ENCODE measurements at regions not wholly inside any gene's neighbourhood (a gene's known extent, or its start where the extent isn't known, plus 50 kb on each side); places are given as distances from the start of the nearest gene placed in this dataset.

DNA sequence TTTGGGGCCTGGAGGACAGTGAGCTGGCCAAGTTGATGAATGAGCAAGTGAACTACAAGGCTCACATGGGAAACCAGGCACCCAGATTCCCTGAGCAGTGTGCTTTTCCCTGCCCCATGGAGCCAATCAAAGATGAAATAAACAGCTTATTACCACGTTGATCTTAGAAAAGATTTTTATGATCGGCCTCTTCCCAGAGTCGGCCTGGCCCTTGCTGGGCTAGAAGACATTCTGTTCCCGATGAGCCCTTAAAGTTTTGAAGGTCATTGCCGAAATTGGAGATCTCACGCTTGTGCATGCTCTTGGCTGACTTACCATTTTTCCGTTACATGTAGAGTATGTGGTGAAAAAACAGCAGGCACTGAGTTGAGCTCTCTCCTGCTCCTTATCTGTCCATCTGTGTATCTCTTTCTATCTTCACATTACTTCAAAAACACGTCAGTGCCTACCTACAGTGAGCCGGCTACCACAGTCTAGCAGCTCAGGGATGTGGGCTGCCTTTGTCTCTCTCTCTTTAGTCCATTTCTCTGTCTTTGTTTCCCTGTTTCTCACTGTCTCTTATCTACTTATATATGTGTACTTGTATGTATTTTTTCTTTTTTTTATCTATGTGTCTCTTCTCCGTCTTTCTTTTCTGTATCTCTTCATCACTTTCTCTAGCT lies 248.8 kb upstream of the USP24 start (continued):
- TF ChIP-seq, protein P1, sequence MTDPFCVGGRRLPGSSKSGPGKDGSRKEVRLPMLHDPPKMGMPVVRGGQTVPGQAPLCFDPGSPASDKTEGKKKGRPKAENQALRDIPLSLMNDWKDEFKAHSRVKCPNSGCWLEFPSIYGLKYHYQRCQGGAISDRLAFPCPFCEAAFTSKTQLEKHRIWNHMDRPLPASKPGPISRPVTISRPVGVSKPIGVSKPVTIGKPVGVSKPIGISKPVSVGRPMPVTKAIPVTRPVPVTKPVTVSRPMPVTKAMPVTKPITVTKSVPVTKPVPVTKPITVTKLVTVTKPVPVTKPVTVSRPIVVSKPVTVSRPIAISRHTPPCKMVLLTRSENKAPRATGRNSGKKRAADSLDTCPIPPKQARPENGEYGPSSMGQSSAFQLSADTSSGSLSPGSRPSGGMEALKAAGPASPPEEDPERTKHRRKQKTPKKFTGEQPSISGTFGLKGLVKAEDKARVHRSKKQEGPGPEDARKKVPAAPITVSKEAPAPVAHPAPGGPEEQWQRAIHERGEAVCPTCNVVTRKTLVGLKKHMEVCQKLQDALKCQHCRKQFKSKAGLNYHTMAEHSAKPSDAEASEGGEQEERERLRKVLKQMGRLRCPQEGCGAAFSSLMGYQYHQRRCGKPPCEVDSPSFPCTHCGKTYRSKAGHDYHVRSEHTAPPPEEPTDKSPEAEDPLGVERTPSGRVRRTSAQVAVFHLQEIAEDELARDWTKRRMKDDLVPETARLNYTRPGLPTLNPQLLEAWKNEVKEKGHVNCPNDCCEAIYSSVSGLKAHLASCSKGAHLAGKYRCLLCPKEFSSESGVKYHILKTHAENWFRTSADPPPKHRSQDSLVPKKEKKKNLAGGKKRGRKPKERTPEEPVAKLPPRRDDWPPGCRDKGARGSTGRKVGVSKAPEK (CRISPR knock-in tag; IDR thresholded peaks at IDR 0.05; ENCODE audit: borderline replicate concordance), result no peak
- no peak for TF ChIP-seq ZNF850 (CRISPR knock-in tag; conservative IDR thresholded peaks at IDR 0.05)
- TF ChIP-seq TFE3 (CRISPR knock-in tag; IDR thresholded peaks at IDR 0.05), result no peak
- TF ChIP-seq ZNF275 (CRISPR knock-in tag; IDR thresholded peaks at IDR 0.05; ENCODE audit: borderline replicate concordance), result no peak
- TF ChIP-seq ZNF780A (CRISPR knock-in tag; IDR thresholded peaks at IDR 0.05), result no peak
- TF ChIP-seq ZNF761 (CRISPR knock-in tag; conservative IDR thresholded peaks at IDR 0.05), result no peak

DNA sequence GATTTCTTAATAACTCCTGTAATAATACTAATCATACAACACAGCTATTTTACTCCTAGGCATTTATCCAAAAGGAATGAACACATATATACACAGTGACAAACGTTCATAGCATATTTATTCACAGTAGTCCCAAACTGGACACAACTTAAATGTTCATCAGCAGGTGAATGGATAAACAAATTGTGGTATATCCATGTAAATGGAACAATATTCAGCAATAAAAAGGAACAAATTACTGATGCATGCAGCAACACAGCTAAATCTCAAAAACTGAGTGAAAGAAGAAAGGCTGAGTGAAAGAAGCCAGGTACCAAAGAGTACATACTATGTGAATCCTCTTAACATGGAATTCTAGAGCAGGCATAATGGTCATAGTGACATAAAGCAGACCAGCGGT lies 242.7 kb upstream of the USP24 start:
- Histone ChIP-seq H3K9ac (ENCODE audit: insufficient read depth, low read depth, low read length) (no peak overlapping the region), H3K4me3 (replicated peaks in 1 of 3; ENCODE audit: insufficient read depth in 1 of 3, low read depth in 2 of 3, low read length in 3 of 3) (no peak overlapping the region), H3K4me2 (ENCODE audit: low read depth, low read length) (no peak overlapping the region), H3K27ac (ENCODE audit: extremely low read length, insufficient read depth, low read length) (no peak overlapping the region), H3K4me1 (ENCODE audit: insufficient read depth, low read length) (no peaks in the 10 kb centered on the region), H4K20me1 (ENCODE audit: insufficient read depth, low read length) (no peaks in the 10 kb centered on the region), H3K27me3 (ENCODE audit: control insufficient read depth in 1 of 2, insufficient read depth in 2 of 2, low read length in 2 of 2) (no peaks in the 10 kb centered on the region), H3K36me3 (replicated peaks in 1 of 2; ENCODE audit: control insufficient read depth in 1 of 2, insufficient read depth in 2 of 2, low read length in 2 of 2) (no peaks in the 10 kb centered on the region), H2AFZ (ENCODE audit: low read length) (no peak overlapping the region), H3K9me3 (ENCODE audit: low read length) (0 out of 2 replicates have a peak, but pooled peaks cover 5% of the 10 kb centered on the region), H3K79me2 (ENCODE audit: insufficient read depth, low read length) (no peaks in the 10 kb centered on the region)
- ATAC-seq, result no peak
- TF ChIP-seq ZNF777 (CRISPR knock-in tag; IDR thresholded peaks at IDR 0.05) (no peak), SPEN (CRISPR knock-in tag; IDR thresholded peaks at IDR 0.05; ENCODE audit: low read depth) (no peak), ZNF543 (CRISPR knock-in tag; IDR thresholded peaks at IDR 0.05) (no peak), GLI4 (CRISPR knock-in tag; IDR thresholded peaks at IDR 0.05; ENCODE audit: borderline replicate concordance) (no peak), ZBTB1 (CRISPR knock-in tag; IDR thresholded peaks at IDR 0.05; ENCODE audit: borderline replicate concordance) (no peak)
- ChIA-PET CTCF (ENCODE audit: low intra/inter-chr PET ratio, low total read pairs) (no interaction called here), POLR2A (no interaction called here)
- no peak for FAIRE-seq
- 0% methylated on average over 2 of the region's 2 CpGs for whole genome bisulfite sequencing (ENCODE audit: low lambda C conversion rate)
- in situ Hi-C loops (cut with HindIII; ENCODE audit: extremely low pct_ligation_motif_present, low pct_unique_long_range_greater_than_20kb) (no loop called here), intact Hi-C loops (cut with micrococcal nuclease; ENCODE audit: unreplicated experiment) (no loop called here)
- DNase-seq (ENCODE audit: low spot score), result no peak
- no TSS peak for BruUV-seq (replicated peaks)
